Endodermal cell (in vitro differentiated cells): ENCODE measurements at regions not wholly inside any gene's neighbourhood (a gene's known extent, or its start where the extent isn't known, plus 50 kb on each side); places are given as distances from the start of the nearest gene placed in this dataset.

Experiments used
- DNase-seq: peaks from one replicate; pipeline ENCODE4 v3.0.0-alpha.2; 2017
- H3K27ac ChIP-seq: 2 replicates; pipeline ENCODE4 v1.5.1; 2013; ENCODE audit warnings: mild to moderate bottlenecking, low read depth, low read length, moderate library complexity
- H3K27me3 ChIP-seq: 2 replicates; pipeline ENCODE4 v1.6.1; 2013; ENCODE audit warnings: mild to moderate bottlenecking, low read length, moderate library complexity; ENCODE audit not compliant: insufficient read depth, control insufficient read depth, poor library complexity, severe bottlenecking
- H3K36me3 ChIP-seq: 2 replicates; pipeline ENCODE4 v1.7.0; 2013; ENCODE audit warnings: mild to moderate bottlenecking, low read length, moderate library complexity; ENCODE audit not compliant: control insufficient read depth, insufficient read depth
- H3K4me1 ChIP-seq: one replicate; pipeline ENCODE4 v1.7.0; 2013; ENCODE audit warnings: low read length; ENCODE audit not compliant: control insufficient read depth, insufficient read depth
- H3K4me3 ChIP-seq: 2 replicates; pipeline ENCODE4 v1.5.1; 2013; ENCODE audit warnings: mild to moderate bottlenecking, low read length, moderate library complexity
- H3K9ac ChIP-seq: 2 replicates; pipeline ENCODE4 v1.6.1; 2013; ENCODE audit warnings: mild to moderate bottlenecking, low read length, moderate library complexity; ENCODE audit not compliant: poor library complexity, severe bottlenecking; ENCODE audit errors: extremely low read depth
- H3K9me3 ChIP-seq: 2 replicates; pipeline ENCODE4 v1.6.1; 2013; ENCODE audit warnings: mild to moderate bottlenecking, low read length, moderate library complexity; ENCODE audit not compliant: control insufficient read depth
- H3K27ac Mint-ChIP-seq: 2 replicates; pipeline ENCODE4 v1.8.0; 2020; ENCODE audit warnings: mixed read lengths
- H3K27me3 Mint-ChIP-seq: 2 replicates; pipeline ENCODE4 v1.8.0; 2021; ENCODE audit warnings: mild to moderate bottlenecking, mixed read lengths; ENCODE audit not compliant: insufficient read depth
- H3K36me3 Mint-ChIP-seq: 2 replicates; pipeline ENCODE4 v1.8.0; 2020; ENCODE audit warnings: low read depth, mixed read lengths
- H3K4me1 Mint-ChIP-seq: 2 replicates; pipeline ENCODE4 v1.8.0; 2020; ENCODE audit warnings: mixed read lengths
- H3K4me3 Mint-ChIP-seq: 2 replicates; pipeline ENCODE4 v1.8.0; 2020; ENCODE audit warnings: mild to moderate bottlenecking, moderate library complexity, mixed read lengths
- H3K9me3 Mint-ChIP-seq: 2 replicates; pipeline ENCODE4 v1.8.0; 2020; ENCODE audit warnings: mild to moderate bottlenecking, mixed read lengths
- CTCF ChIP-seq: fragments of 200-600 bp; sonication (generic); conservative IDR thresholded peaks from 2 replicates; pipeline ENCODE4 v1.5.0; 2021; ENCODE audit warnings: antibody characterized with exemption, mild to moderate bottlenecking
- WGBS, 2 experiments: methylation state at CpG; one replicate each; pipeline versions ENCODE4 v1.1.5 to v1.1.7; 2013; ENCODE audit warnings: missing lambda C conversion rate in 2 of 2, mixed read lengths in 1 of 2; ENCODE audit not compliant: insufficient coverage in 1 of 2, insufficient read length in 1 of 2; 5-methylcytosine and 5-hydroxymethylcytosine counted together

DNA sequence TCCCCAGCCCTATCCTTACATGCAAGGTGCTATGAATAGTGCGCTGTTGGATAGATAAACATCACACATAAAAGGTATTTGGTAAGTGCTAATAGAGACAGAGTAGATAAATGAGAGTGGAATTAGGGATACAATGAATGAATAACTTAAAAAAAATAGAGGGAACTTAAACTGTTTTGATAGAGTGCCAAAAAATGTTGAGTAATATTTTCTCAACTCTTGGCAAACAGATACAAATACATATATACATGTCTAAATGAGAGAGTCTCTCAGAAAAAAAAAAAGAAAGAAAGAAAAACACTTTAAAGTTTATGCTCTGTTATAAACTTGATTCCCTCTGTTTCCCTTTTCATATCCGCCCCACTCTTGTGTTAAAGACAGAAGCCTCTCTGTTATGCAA, 667.4 kb downstream of the ROBO2 start:
- no peaks in the 10 kb centered on the region for H3K4me1 ChIP-seq
- H3K27me3 ChIP-seq: no peaks in the 10 kb centered on the region
- Mint-ChIP-seq H3K4me3 (no peak overlapping the region), H3K36me3 (no peaks in the 10 kb centered on the region), H3K27ac (no peak overlapping the region), H3K9me3 (no peaks in the 10 kb centered on the region), H3K27me3 (no peaks in the 10 kb centered on the region), H3K4me1 (peaks cover 2% of the 10 kb centered on the region)
- no peaks in the 10 kb centered on the region for H3K36me3 ChIP-seq
- TF ChIP-seq CTCF: no peak
- no peak for DNase-seq
- no peak overlapping the region for H3K4me3 ChIP-seq
- H3K9ac ChIP-seq: no peak overlapping the region
- no peak overlapping the region for H3K27ac ChIP-seq
- 83 to 89% methylated on average over 1 to 2 of the region's 2 CpGs for WGBS, 2 experiments
- no peaks in the 10 kb centered on the region for H3K9me3 ChIP-seq

DNA sequence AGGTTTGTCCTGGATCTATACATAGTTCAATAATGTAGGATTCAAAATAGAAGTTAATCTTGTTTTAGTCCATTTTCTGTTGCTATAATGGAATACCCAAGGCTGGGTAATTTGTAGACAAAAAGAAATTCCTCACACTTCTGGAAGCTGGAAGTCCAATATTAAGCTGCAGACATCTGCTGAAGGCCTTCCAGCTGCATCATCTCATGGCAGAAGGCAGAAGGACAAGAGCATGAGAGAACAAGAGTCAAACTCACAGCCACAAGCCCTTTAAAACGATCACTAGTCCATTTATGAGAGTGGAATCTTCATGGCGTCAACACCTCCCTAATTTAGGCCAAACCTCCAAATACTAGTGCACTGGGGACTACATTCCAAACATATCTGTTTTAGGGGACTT, 669.3 kb downstream of the ROBO2 start:
- TF ChIP-seq CTCF: no peak

GRCh38 chr3:77718311-77718710, 678.4 kb downstream of the ROBO2 start:
- H3K9me3 Mint-ChIP-seq: no peaks in the 10 kb centered on the region
- H3K4me1 Mint-ChIP-seq: no peaks in the 10 kb centered on the region
- no peaks in the 10 kb centered on the region for H3K36me3 Mint-ChIP-seq
- Histone ChIP-seq H3K36me3 (no peaks in the 10 kb centered on the region), H3K4me3 (no peak overlapping the region), H3K27me3 (no peaks in the 10 kb centered on the region), H3K4me1 (no peaks in the 10 kb centered on the region), H3K27ac (no peak overlapping the region), H3K9ac (no peak overlapping the region), H3K9me3 (no peaks in the 10 kb centered on the region)
- no peak for TF ChIP-seq CTCF
- no peak overlapping the region for H3K4me3 Mint-ChIP-seq
- no peak overlapping the region for H3K27ac Mint-ChIP-seq
- no peaks in the 10 kb centered on the region for H3K27me3 Mint-ChIP-seq
- DNase-seq: no peak
- 42 to 100% methylated on average over 1 to 2 of the region's 2 CpGs for WGBS, 2 experiments

More for the DNA sequence above, 669.3 kb downstream of the ROBO2 start:
- Mint-ChIP-seq H3K9me3 (no peaks in the 10 kb centered on the region), H3K27me3 (no peaks in the 10 kb centered on the region), H3K36me3 (no peaks in the 10 kb centered on the region), H3K4me3 (no peak overlapping the region), H3K27ac (no peak overlapping the region), H3K4me1 (peaks cover 2% of the 10 kb centered on the region)
- Histone ChIP-seq H3K27ac (no peak overlapping the region), H3K4me3 (no peak overlapping the region), H3K9me3 (no peaks in the 10 kb centered on the region), H3K4me1 (no peaks in the 10 kb centered on the region), H3K27me3 (no peaks in the 10 kb centered on the region), H3K36me3 (no peaks in the 10 kb centered on the region), H3K9ac (no peak overlapping the region)
- DNase-seq: no peak
- WGBS, 2 experiments: 92% methylated on average over 2 of the region's 2 CpGs; no CpG with 5 or more reads in 1 of the 2 experiments
